Uterus (tissue), 2 donors: ENCODE measurements at regions not wholly inside any gene's neighbourhood (a gene's known extent, or its start where the extent isn't known, plus 50 kb on each side); places are given as distances from the start of the nearest gene placed in this dataset.

Experiments used
- POLR2A ChIP-seq, 2 donors: fragments of 450-650 bp; IDR thresholded peaks; one replicate each; pipeline ENCODE4 v1.6.1; 2016; ENCODE audit warnings: antibody characterized with exemption in 2 of 2, mild to moderate bottlenecking in 1 of 2, moderate library complexity in 1 of 2
- TF ChIP-seq, protein P1 (sequence below), 4 experiments: fragments of 200-600 bp in 2 of 4; fragments of 450-650 bp in 2 of 4; sonication (generic) in 2 of 4; IDR thresholded peaks; one replicate each; pipeline ENCODE4 v1.5.1; 2016 to 2019; ENCODE audit warnings: antibody characterized with exemption in 4 of 4, mild to moderate bottlenecking in 2 of 4, moderate library complexity in 1 of 4

DNA sequence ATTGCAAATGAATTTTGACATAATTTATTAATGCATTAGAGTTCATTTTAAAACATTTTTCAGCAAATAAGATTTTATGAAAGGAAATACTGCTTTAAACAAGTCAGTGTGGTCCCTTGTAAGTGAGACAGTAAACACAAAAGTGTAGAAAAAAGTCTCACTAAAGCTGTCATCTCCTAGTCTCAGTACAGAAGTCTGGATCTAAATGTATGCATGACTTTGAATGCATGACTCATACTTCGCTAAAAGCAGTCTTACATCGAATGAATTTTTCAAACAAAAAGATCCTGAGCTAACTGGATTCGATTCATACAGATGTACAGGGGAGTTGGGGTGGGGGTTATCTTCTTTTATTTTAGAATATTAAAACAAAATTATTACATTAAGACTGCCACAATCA, 207.4 kb upstream of the VCX start:
- TF ChIP-seq, protein P1, sequence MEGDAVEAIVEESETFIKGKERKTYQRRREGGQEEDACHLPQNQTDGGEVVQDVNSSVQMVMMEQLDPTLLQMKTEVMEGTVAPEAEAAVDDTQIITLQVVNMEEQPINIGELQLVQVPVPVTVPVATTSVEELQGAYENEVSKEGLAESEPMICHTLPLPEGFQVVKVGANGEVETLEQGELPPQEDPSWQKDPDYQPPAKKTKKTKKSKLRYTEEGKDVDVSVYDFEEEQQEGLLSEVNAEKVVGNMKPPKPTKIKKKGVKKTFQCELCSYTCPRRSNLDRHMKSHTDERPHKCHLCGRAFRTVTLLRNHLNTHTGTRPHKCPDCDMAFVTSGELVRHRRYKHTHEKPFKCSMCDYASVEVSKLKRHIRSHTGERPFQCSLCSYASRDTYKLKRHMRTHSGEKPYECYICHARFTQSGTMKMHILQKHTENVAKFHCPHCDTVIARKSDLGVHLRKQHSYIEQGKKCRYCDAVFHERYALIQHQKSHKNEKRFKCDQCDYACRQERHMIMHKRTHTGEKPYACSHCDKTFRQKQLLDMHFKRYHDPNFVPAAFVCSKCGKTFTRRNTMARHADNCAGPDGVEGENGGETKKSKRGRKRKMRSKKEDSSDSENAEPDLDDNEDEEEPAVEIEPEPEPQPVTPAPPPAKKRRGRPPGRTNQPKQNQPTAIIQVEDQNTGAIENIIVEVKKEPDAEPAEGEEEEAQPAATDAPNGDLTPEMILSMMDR (IDR thresholded peaks at IDR 0.05) = no peak
- TF ChIP-seq POLR2A (IDR thresholded peaks at IDR 0.05) = no peak
